SH-SY5Y (cell line): ENCODE measurements at regions not wholly inside any gene's neighbourhood (a gene's known extent, or its start where the extent isn't known, plus 50 kb on each side); places are given as distances from the start of the nearest gene placed in this dataset.

Experiments
- GATA2 ChIP-seq: IDR thresholded peaks from 2 replicates; pipeline ENCODE4 v1.6.1; 2011; ENCODE audit warnings: mild to moderate bottlenecking, low read depth, low read length
- GATA3 ChIP-seq: IDR thresholded peaks from 2 replicates; pipeline ENCODE4 v1.6.1; 2011; ENCODE audit warnings: low read depth, mild to moderate bottlenecking, low read length, moderate library complexity

DNA sequence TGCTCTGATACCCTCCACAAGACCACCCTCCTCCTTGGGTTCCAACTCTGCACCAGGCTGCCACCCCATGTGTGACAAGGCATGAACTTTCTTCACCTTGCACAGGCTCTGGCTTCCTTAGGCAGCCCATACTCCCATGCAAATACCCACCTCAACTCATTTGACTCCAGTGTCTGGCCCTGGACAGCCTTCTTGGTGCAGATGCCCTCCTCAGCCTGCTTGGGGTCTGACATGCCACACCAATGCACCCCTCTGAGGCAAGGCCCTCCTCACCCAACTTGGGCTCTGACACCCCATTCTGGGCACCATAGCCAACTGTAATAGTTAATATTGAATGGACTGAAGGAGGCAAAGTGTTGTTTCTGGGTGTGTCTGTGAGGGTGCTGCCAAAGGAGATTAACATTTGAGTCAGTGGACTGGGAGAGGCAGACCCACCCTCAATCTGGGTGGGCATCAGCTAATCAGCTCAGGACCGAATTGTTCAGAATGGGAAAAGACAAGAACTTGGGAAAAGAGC lies 115.0 kb upstream of the EPB41L4A start:
- no peak for TF ChIP-seq GATA2
- TF ChIP-seq GATA3 = no peak
